ENCODE measurements at regions not wholly inside any gene's neighbourhood (a gene's known extent, or its start where the extent isn't known, plus 50 kb on each side); places are given as distances from the start of the nearest gene placed in this dataset.

- Histone ChIP-seq H3K9me3 (ENCODE audit: insufficient read depth in 2 of 2, low read depth in 1 of 2, low read length in 1 of 2) (peaks cover 0 to under 1% of the 10 kb centered on the region in 2 experiments; a peak in 1 of 4 replicates), H3K56ac (replicated peaks; ENCODE audit: insufficient read length, low read depth, low read length) (no peak overlapping the region), H3K14ac (ENCODE audit: insufficient read length) (no peak overlapping the region), H2BK15ac (ENCODE audit: low read length) (no peak overlapping the region), H4K91ac (replicated peaks; ENCODE audit: insufficient read length, low read length) (no peak overlapping the region), H3K79me2 (ENCODE audit: control insufficient read depth in 1 of 2, insufficient read depth in 2 of 2, low read length in 2 of 2) (no peaks in the 10 kb centered on the region), H2AFZ (ENCODE audit: low read length) (no peak overlapping the region), H3K23me2 (ENCODE audit: low read depth, low read length) (no peaks in the 10 kb centered on the region), H2BK120ac (replicated peaks; ENCODE audit: low read depth, low read length) (no peak overlapping the region), H4K8ac (ENCODE audit: extremely low read depth, insufficient read depth, low read length) (no peak overlapping the region), H3K79me1 (ENCODE audit: low read depth, low read length) (no peaks in the 10 kb centered on the region), H3K18ac (ENCODE audit: extremely low read depth, low read length) (no peak overlapping the region), H3K4me2 (ENCODE audit: insufficient read depth in 1 of 2, low read depth in 2 of 2, low read length in 2 of 2) (no peak overlapping the region), H2BK5ac (ENCODE audit: low read depth, low read length) (no peak overlapping the region), H3K27me3 (replicated peaks in 1 of 4; ENCODE audit: control insufficient read depth in 3 of 4, extremely low read depth in 1 of 4, insufficient read depth in 3 of 4, low read length in 3 of 4) (no peaks in the 10 kb centered on the region), H3K27ac (ENCODE audit: low read depth, low read length) (no peak overlapping the region), H3K4me1 (replicated peaks in 1 of 4; ENCODE audit: control insufficient read depth in 3 of 4, insufficient read depth in 4 of 4, low read length in 3 of 4) (no peaks in the 10 kb centered on the region), H3K36me3 (ENCODE audit: control insufficient read depth in 2 of 4, insufficient read depth in 4 of 4, low read length in 3 of 4) (no peaks in the 10 kb centered on the region), H2BK20ac (ENCODE audit: low read length) (no peak overlapping the region), H3K23ac (ENCODE audit: insufficient read length) (no peak overlapping the region), H2BK12ac (ENCODE audit: low read depth, low read length) (no peak overlapping the region), H2AK5ac (ENCODE audit: low read depth, low read length) (no peak overlapping the region), H3K4ac (replicated peaks; ENCODE audit: insufficient read length, low read depth, low read length) (no peak overlapping the region), H3K9ac (replicated peaks in 1 of 4; ENCODE audit: extremely low read depth in 1 of 4, low read depth in 3 of 4, low read length in 3 of 4) (no peak overlapping the region), H4K5ac (ENCODE audit: insufficient read length, low read depth, low read length) (no peak overlapping the region), H3K4me3 (ENCODE audit: extremely low read depth in 1 of 4, insufficient read depth in 2 of 4, low read depth in 3 of 4, low read length in 4 of 4) (no peak overlapping the region), H4K20me1 (replicated peaks in 1 of 2; ENCODE audit: control insufficient read depth in 1 of 2, insufficient read depth in 2 of 2, low read length in 2 of 2) (no peaks in the 10 kb centered on the region)
- WGBS, 2 experiments (ENCODE audit: extremely low coverage in 1 of 2, insufficient coverage in 1 of 2, insufficient read length in 1 of 2, insufficient replicate concordance in 2 of 2, low coverage in 1 of 2, low lambda C conversion rate in 2 of 2, missing lambda C conversion rate in 1 of 2) = 84% methylated on average over 3 of the region's 3 CpGs; no CpG with 5 or more reads in 1 of the 2 experiments
- FAIRE-seq (no peak), DNase-seq (ENCODE audit: low read depth in 1 of 2, low spot score in 2 of 2) (no peak)
- CTCF ChIA-PET (ENCODE audit: partially characterized antibody) = interaction anchor here (1.5 kb wide), 1 partner anchor 10 kb away, joined by 3 read pairs; no protein-coding TSS in a partner anchor
- POLR2A ChIA-PET (ENCODE audit: partially characterized antibody) = no interaction called here
- no peak for TF ChIP-seq BCL11A (IDR thresholded peaks at IDR 0.05; ENCODE audit: low read depth in 2 of 2, low read length in 2 of 2)
- TF ChIP-seq MAX (IDR thresholded peaks at IDR 0.05) = no peak
- no peak for TF ChIP-seq SP1 (IDR thresholded peaks at IDR 0.05; ENCODE audit: low read depth, low read length)
- no peak for TF ChIP-seq CBX8 (IDR thresholded peaks at IDR 0.05; ENCODE audit: borderline replicate concordance, low read depth, low read length)
- TF ChIP-seq CBX5 (IDR thresholded peaks at IDR 0.05; ENCODE audit: low read depth, low read length) = no peak
- no peak for TF ChIP-seq MAFK (IDR thresholded peaks at IDR 0.05; ENCODE audit: low read depth, low read length)
- no peak for TF ChIP-seq ASH2L (IDR thresholded peaks at IDR 0.05; ENCODE audit: low read length)
- no peak for TF ChIP-seq USF2 (IDR thresholded peaks at IDR 0.05; ENCODE audit: low read length)
- no peak for TF ChIP-seq SUZ12 (IDR thresholded peaks at IDR 0.05; ENCODE audit: low read length)
- no peak for TF ChIP-seq GTF2F1 (IDR thresholded peaks at IDR 0.05; ENCODE audit: borderline replicate concordance, low read depth, low read length)
- TF ChIP-seq EGR1 (IDR thresholded peaks at IDR 0.05; ENCODE audit: borderline replicate concordance, low read depth, low read length) = no peak
- TF ChIP-seq SRF (IDR thresholded peaks at IDR 0.05; ENCODE audit: low read depth, low read length) = no peak
Observed at GRCh38 chr4:52425751-52426326, 233.3 kb downstream of the USP46 start.

All from H1 (cell line).